DND-41 (cell line): ENCODE measurements at regions not wholly inside any gene's neighbourhood (a gene's known extent, or its start where the extent isn't known, plus 50 kb on each side); places are given as distances from the start of the nearest gene placed in this dataset.
"Not testable (repeated sequence)": the region's sequence is repeated elsewhere in the genome, so short reads cannot be mapped to it uniquely, and the experiment has no call there.

ENCODE experiments used
- ATAC-seq: fragments of 200-7000 bp; cut with Tn5 transposase; 3 replicates; pipeline ENCODE4 v1.9.1; 2021; ENCODE audit warnings: low read depth; ENCODE audit not compliant: insufficient read depth
- DNase-seq: peaks from one replicate; pipeline ENCODE4 v3.0.0-alpha.2; 2020
- H2AFZ ChIP-seq: 2 replicates; pipeline ENCODE4 v1.6.0; 2012; ENCODE audit warnings: low read depth, low read length
- H3K27ac ChIP-seq: 2 replicates; pipeline ENCODE4 v1.5.1; 2012; ENCODE audit warnings: low read length, inconsistent platforms
- H3K27me3 ChIP-seq: fragments of 200-600 bp; sonication (generic); 2 replicates; pipeline ENCODE4 v1.6.0; 2012; ENCODE audit warnings: low read length, mild to moderate bottlenecking, inconsistent platforms; ENCODE audit not compliant: insufficient read depth, poor library complexity
- H3K36me3 ChIP-seq: 2 replicates; pipeline ENCODE4 v1.5.1; 2012; ENCODE audit warnings: low read length, inconsistent platforms; ENCODE audit not compliant: insufficient read depth
- H3K4me1 ChIP-seq: 2 replicates; pipeline ENCODE4 v1.5.1; 2012; ENCODE audit warnings: mild to moderate bottlenecking, low read length; ENCODE audit not compliant: insufficient read depth
- H3K4me2 ChIP-seq: 2 replicates; pipeline ENCODE4 v1.6.0; 2012; ENCODE audit warnings: mild to moderate bottlenecking, moderate library complexity, low read length, inconsistent platforms; ENCODE audit not compliant: insufficient read depth
- H3K4me3 ChIP-seq, 2 experiments: fragments of 200-600 bp in 1 of 2; shearing (Covaris generic) in 1 of 2; 2 replicates each; pipeline ENCODE4 v1.5.1; 2012 to 2016; ENCODE audit warnings: inconsistent platforms in 2 of 2, low read length in 2 of 2, mild to moderate bottlenecking in 2 of 2, low read depth in 1 of 2, moderate library complexity in 1 of 2
- H3K79me2 ChIP-seq: 2 replicates; pipeline ENCODE4 v1.6.0; 2012; ENCODE audit warnings: low read length, inconsistent platforms; ENCODE audit not compliant: insufficient read depth
- H3K9ac ChIP-seq: 2 replicates; pipeline ENCODE4 v1.6.0; 2012; ENCODE audit warnings: low read depth, mild to moderate bottlenecking, inconsistent platforms, low read length, moderate library complexity
- H3K9me3 ChIP-seq: 2 replicates; pipeline ENCODE4 v1.5.1; 2012; ENCODE audit warnings: low read length, moderate library complexity, mild to moderate bottlenecking, inconsistent platforms; ENCODE audit not compliant: insufficient read depth, severe bottlenecking
- H4K20me1 ChIP-seq: 2 replicates; pipeline ENCODE4 v1.6.0; 2012; ENCODE audit warnings: low read length; ENCODE audit not compliant: insufficient read depth
- EZH2 ChIP-seq: IDR thresholded peaks from 3 replicates; pipeline ENCODE4 v1.6.1; 2012; ENCODE audit warnings: borderline replicate concordance, low read depth, mild to moderate bottlenecking, moderate library complexity, low read length, inconsistent platforms; ENCODE audit not compliant: severe bottlenecking
- TF ChIP-seq, protein P1 (sequence below): IDR thresholded peaks from 2 replicates; pipeline ENCODE4 v1.5.1; 2012; ENCODE audit warnings: borderline replicate concordance, low read length, moderate library complexity, mild to moderate bottlenecking; ENCODE audit not compliant: poor library complexity, severe bottlenecking; ENCODE audit errors: extremely low read depth

DNA sequence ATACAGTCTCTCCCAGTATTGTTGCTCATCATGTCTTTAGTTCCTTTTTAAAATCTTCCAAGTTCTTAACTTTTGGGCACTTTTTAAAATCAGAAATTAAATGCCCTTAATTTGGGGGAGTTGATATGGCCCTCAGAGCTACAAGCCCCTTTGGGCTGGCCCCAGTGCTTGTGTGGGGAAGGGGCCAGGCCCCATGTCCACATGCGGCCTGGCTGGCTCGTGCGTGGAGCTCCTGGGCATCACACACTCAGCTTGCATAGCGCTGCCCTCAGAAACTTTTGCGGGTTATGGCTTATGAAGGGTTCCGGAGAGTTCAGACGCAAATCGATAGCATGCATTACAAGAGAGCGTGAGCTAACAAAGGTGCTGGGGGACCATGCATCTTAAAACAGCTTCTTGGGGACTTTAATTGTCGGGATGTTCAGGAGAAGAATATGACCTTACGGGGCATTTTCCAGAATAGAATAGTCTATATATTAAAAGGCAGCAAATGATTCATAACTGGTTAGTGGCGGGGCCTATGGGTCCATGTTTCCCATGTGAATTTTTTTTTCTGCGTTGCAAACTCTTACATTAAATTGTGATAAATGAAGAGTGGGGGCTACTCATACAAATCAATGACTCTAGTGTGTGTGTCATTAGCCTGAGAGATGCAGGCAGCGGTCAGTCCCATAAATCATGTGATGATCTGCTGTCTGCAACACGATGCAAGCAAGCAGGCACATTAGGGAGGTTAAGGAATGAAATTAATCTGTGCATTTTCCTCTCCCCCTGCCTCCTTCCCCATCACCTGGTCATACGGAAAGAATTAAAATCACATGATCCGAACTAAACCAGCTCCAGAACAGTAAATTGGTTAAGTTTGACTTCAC lies 185.8 kb upstream of the TSHZ3 start:
- no peaks in the 10 kb centered on the region for H3K36me3 ChIP-seq
- no peak overlapping the region for H3K27ac ChIP-seq
- no peak overlapping the region for H3K4me3 ChIP-seq
- H3K9me3 ChIP-seq: no peaks in the 10 kb centered on the region
- TF ChIP-seq, protein P1, sequence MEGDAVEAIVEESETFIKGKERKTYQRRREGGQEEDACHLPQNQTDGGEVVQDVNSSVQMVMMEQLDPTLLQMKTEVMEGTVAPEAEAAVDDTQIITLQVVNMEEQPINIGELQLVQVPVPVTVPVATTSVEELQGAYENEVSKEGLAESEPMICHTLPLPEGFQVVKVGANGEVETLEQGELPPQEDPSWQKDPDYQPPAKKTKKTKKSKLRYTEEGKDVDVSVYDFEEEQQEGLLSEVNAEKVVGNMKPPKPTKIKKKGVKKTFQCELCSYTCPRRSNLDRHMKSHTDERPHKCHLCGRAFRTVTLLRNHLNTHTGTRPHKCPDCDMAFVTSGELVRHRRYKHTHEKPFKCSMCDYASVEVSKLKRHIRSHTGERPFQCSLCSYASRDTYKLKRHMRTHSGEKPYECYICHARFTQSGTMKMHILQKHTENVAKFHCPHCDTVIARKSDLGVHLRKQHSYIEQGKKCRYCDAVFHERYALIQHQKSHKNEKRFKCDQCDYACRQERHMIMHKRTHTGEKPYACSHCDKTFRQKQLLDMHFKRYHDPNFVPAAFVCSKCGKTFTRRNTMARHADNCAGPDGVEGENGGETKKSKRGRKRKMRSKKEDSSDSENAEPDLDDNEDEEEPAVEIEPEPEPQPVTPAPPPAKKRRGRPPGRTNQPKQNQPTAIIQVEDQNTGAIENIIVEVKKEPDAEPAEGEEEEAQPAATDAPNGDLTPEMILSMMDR: no peak
- TF ChIP-seq EZH2: no peak
- DNase-seq (no peak), ATAC-seq (no peak)
- H3K9ac ChIP-seq: no peak overlapping the region
- H4K20me1 ChIP-seq: 0 out of 2 replicates have a peak, but pooled peaks cover 2% of the 10 kb centered on the region
- no peak overlapping the region for H3K4me2 ChIP-seq
- no peaks in the 10 kb centered on the region for H3K27me3 ChIP-seq
- no peak overlapping the region for H2AFZ ChIP-seq
- no peaks in the 10 kb centered on the region for H3K4me1 ChIP-seq
- no peaks in the 10 kb centered on the region for H3K79me2 ChIP-seq

DNA sequence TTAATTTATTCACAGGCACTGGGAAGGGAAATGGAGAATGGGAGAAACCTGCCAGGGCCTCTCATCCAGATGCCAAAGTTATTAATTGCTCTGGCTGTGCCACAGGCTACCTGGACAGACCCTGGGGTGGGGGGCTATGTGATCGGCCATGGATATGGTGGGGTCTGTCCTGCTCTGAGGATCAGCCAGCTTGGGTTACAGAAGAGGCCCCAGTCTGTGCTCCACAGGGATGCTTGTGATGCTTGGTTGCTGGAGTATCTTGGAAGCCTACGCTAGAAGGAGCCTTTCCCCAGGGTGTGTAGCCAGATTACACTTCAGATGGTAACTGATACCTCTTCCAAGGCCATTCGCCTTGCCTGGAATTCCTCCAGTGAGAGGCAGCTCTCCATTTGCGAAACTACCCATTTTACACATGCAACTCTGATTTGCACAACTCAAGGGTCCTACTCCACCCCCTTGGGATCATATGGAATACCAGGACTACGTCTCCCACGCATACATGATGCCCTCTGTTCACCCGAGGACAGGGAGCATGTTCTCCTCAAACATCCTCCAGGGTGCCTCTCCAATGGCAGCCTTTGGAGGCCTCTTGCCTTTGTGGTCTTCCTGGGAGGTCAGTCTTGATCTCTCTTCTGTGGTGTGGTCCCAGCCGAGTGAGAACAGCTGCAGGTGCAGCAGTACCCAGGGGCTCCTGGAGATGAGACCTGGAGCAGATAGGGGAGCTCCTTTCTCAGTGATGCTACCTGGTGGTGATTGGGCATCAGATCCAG lies 186.6 kb upstream of the TSHZ3 start:
- Histone ChIP-seq H3K9me3 (no peaks in the 10 kb centered on the region), H3K9ac (no peak overlapping the region), H4K20me1 (0 out of 2 replicates have a peak, but pooled peaks cover 2% of the 10 kb centered on the region), H3K4me3 (no peak overlapping the region), H3K4me2 (no peak overlapping the region), H2AFZ (no peak overlapping the region), H3K27me3 (no peaks in the 10 kb centered on the region), H3K79me2 (no peaks in the 10 kb centered on the region), H3K27ac (no peak overlapping the region), H3K36me3 (no peaks in the 10 kb centered on the region), H3K4me1 (no peaks in the 10 kb centered on the region)
- no peak for ATAC-seq
- TF ChIP-seq, protein P1: no peak
- no peak for TF ChIP-seq EZH2
- DNase-seq: no peak

DNA sequence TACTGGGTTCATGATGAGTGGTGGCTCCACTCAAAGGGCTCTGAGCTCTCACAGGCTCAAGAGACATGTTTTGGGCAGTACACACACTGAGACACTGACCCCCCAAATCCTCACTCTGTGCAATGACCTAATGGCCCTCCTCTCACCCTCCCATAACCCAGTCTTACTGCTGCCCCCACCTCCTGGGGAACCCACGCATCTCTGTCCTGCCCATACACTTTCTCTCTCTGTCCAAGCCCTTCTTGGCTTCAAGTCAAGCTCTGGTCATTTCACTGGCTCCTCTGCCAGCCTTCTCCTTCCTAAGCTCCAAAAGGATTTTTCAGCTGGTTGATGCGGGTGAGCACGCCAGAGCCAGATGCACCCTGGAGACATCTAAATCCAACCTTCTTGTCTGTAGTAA lies 187.9 kb upstream of the TSHZ3 start:
- DNase-seq (no peak), ATAC-seq (no peak)
- Histone ChIP-seq H3K36me3 (no peaks in the 10 kb centered on the region), H3K9me3 (no peaks in the 10 kb centered on the region), H3K4me3 (no peak overlapping the region), H4K20me1 (no peaks in the 10 kb centered on the region), H3K27me3 (no peaks in the 10 kb centered on the region), H3K4me1 (no peaks in the 10 kb centered on the region), H3K4me2 (no peak overlapping the region), H2AFZ (no peak overlapping the region), H3K9ac (no peak overlapping the region), H3K79me2 (no peaks in the 10 kb centered on the region), H3K27ac (no peak overlapping the region)
- TF ChIP-seq EZH2: no peak
- TF ChIP-seq, protein P1: no peak

DNA sequence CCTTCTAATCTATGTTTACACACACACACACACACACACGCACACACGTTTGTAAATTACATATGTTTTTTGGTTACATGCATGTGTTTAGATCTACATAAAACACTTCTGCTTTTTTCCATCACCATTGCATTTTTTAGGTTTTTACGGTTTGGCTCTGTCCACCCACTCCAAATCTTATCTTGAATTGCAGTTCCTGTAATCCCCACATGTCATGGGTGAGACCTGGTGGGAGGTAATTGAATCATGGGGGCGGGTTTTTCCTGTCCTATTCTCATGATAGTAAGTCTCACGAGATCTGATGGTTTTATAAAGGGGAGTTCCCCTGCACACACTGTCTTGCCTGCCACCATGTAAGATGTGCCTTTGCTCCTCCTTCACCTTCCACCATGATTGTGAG lies 188.7 kb upstream of the TSHZ3 start:
- H3K36me3 ChIP-seq, H3K27ac ChIP-seq, H3K79me2 ChIP-seq, H4K20me1 ChIP-seq, H2AFZ ChIP-seq, H3K4me3 ChIP-seq, H3K9me3 ChIP-seq, H3K4me1 ChIP-seq, ATAC-seq, H3K27me3 ChIP-seq, H3K4me2 ChIP-seq, H3K9ac ChIP-seq, DNase-seq: not testable (repeated sequence)
